ENCODE measurements at regions not wholly inside any gene's neighbourhood (a gene's known extent, or its start where the extent isn't known, plus 50 kb on each side); places are given as distances from the start of the nearest gene placed in this dataset.

GRCh38 chr7:16978358-16979244 is 96.8 kb upstream of the AGR3 start:
- peak; percentile 77 for DNase-seq (ENCODE audit: low read depth)
- TF ChIP-seq, protein P1, sequence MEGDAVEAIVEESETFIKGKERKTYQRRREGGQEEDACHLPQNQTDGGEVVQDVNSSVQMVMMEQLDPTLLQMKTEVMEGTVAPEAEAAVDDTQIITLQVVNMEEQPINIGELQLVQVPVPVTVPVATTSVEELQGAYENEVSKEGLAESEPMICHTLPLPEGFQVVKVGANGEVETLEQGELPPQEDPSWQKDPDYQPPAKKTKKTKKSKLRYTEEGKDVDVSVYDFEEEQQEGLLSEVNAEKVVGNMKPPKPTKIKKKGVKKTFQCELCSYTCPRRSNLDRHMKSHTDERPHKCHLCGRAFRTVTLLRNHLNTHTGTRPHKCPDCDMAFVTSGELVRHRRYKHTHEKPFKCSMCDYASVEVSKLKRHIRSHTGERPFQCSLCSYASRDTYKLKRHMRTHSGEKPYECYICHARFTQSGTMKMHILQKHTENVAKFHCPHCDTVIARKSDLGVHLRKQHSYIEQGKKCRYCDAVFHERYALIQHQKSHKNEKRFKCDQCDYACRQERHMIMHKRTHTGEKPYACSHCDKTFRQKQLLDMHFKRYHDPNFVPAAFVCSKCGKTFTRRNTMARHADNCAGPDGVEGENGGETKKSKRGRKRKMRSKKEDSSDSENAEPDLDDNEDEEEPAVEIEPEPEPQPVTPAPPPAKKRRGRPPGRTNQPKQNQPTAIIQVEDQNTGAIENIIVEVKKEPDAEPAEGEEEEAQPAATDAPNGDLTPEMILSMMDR (IDR thresholded peaks at IDR 0.05; ENCODE audit: insufficient read depth, low read length): no peak
- no peak overlapping the region for H3K4me3 ChIP-seq (ENCODE audit: low read depth, low read length)

- DNase-seq (ENCODE audit: low read depth): no peak
- H3K4me3 ChIP-seq (ENCODE audit: low read depth, low read length): no peak overlapping the region
- TF ChIP-seq, protein P1 (IDR thresholded peaks at IDR 0.05; ENCODE audit: insufficient read depth, low read length): no peak
These were observed 98.8 kb upstream of the AGR3 start for GRCh38 chr7:16980539-16980938.

DNA sequence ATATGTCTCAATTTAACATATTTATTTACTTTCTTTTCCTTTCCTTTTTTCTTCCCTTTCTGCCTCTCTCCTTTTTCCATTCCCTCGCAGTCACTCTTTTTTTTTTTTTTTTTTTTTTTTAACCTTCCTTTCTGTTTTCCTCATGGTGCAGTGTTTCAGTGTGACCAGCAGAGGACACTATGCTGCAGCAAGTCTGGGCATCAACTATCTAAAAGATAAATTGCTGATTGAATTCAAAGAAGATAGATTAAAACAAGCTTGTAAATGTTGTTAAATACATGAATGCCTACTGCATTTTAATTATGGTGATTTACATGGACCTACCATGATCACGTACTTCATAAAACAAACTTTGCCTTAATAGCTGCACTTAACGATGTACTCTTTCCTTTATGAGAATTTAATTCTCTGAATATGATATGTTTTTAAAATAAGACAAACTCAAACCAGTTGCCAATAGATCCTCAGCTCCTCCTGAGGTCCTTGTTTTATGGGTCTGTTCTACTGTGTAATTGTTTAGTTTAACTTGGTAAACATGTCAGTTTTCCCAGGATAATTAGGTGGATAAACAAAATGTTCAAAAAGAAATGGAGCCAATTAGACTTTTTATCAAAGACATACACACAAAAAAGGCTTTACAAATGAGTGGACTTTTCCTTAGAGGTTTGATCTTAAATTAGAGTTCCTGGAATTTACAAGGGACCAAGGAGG is 101.0 kb upstream of the AGR3 start:
- TF ChIP-seq, protein P1 (IDR thresholded peaks at IDR 0.05; ENCODE audit: insufficient read depth, low read length): peak; percentile 94
- H3K4me3 ChIP-seq (ENCODE audit: low read depth, low read length): no peak overlapping the region
- peak; percentile 78 for DNase-seq (ENCODE audit: low read depth)

- H3K4me3 ChIP-seq (ENCODE audit: low read depth, low read length): no peak overlapping the region
- TF ChIP-seq, protein P1 (IDR thresholded peaks at IDR 0.05; ENCODE audit: insufficient read depth, low read length): no peak
- DNase-seq (ENCODE audit: low read depth): no peak
These were observed 102.6 kb upstream of the AGR3 start for GRCh38 chr7:16984375-16984774.

DNA sequence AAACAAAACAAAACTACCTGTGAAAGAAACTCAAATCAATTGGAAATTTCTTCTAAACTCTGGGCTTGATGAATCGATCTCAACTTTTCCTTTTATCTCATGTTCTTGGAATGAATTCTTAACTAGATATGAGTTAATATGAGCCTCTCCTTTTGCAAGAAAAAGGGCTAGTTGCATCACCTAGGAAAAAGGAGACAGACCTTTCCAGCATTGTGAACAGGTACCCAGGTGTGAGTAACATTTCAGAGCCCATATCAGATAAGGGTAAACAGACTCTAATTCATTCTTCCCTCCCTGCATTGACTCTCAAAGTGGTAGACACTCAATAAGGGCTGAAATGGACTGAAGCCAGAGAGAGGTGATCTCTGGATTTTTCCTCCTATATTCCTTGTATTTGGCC is 103.8 kb upstream of the AGR3 start:
- TF ChIP-seq, protein P1 (IDR thresholded peaks at IDR 0.05; ENCODE audit: insufficient read depth, low read length): no peak
- DNase-seq (ENCODE audit: low read depth): no peak
- H3K4me3 ChIP-seq (ENCODE audit: low read depth, low read length): no peak overlapping the region

- no peak overlapping the region for H3K4me3 ChIP-seq (ENCODE audit: low read depth, low read length)
- TF ChIP-seq, protein P1 (IDR thresholded peaks at IDR 0.05; ENCODE audit: insufficient read depth, low read length): no peak
- no peak for DNase-seq (ENCODE audit: low read depth)
These were observed 105.0 kb upstream of the AGR3 start for GRCh38 chr7:16986755-16987154.
